ENCODE measurements at regions not wholly inside any gene's neighbourhood (a gene's known extent, or its start where the extent isn't known, plus 50 kb on each side); places are given as distances from the start of the nearest gene placed in this dataset.

- TF ChIP-seq POLR2A (IDR thresholded peaks at IDR 0.05; ENCODE audit: low read length) = no peak
- no peak for TF ChIP-seq GATA1 (IDR thresholded peaks at IDR 0.05; ENCODE audit: low read depth, low read length)
Measured at GRCh38 chr2:59066787-59067399, 825.8 kb upstream of the FANCL start.
